Left hindlimb (tissue), 1 donor: ENCODE measurements at regions not wholly inside any gene's neighbourhood (a gene's known extent, or its start where the extent isn't known, plus 50 kb on each side); places are given as distances from the start of the nearest gene placed in this dataset.
"Not testable (repeated sequence)": the region's sequence is repeated elsewhere in the genome, so short reads cannot be mapped to it uniquely, and the experiment has no call there.

Experiments
- DNase-seq: peaks from one replicate; pipeline ENCODE4 v3.0.0-alpha.2; 2018

DNA sequence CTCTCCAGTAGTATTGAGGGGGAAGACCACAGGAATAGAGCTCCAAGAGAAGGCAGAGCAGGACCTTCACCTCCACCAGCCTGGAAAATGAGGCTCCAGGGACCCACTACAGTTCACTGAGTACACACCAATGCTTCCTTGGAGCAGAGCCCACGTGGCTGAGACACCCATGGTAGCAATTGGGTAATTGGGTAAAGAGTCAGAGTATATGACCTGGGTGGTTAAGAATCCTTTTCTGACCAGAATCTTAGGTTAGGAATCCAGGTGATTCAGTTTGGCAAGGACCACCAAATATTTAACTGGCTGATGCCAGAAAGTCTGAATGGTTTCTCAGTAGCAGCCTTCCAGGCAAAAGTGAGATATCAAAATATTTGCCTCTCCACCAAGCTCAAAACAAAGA, 107.7 kb downstream of the MDH1 start:
- no peak for DNase-seq

DNA sequence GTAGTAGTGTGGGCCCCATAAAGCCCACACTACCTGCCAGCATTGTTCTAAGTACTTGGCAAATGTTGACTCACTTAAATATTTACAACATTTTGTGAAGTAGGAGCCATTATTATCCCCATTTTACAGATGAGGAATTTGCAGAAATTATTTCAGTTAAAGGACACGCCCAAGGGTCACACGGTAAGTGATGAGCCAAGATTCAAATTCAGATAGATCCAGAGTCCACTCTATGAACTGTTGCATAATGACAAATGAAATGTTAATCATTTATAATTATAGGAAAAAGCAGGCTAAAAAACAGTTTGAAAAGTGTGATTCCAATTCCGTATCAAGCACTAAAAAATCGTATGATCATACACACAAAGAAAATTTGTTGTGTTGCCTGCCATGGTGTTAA, 108.4 kb downstream of the MDH1 start:
- no peak for DNase-seq

DNA sequence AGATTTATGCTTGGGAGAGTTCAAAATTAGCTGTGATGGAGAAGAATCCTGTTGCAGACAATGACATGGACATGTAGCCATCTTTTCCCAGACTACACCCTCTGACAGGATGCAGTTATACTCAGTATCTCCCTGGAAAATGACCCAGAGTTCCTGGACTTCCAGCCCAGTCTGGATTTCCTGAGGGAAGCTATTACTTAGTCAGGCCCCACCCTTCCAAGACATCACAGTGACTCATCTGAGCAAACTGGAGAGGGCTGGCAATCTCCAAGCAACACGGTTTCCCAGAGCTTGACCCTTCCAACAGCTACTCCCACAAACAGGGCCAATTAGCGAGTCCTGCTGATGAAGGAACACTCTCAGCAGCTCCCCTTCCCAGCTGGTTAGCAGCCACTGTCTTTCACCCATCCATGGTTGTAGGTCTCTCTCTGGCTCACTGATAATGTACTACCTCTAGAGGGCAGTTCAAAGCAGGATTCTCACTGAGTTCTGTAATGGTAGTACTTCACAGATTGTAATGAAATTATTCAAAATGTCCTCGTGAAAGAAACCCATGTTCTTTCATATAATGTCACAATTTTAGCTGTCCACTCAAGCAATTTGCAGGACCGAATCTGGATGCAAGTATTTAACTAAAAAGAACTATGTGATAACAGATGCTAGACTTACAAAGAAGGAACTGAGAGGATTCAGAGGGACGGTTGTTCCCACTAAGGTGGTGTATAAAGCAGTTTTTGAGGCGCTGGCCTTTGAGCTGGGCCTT, 110.2 kb downstream of the MDH1 start:
- DNase-seq = peak; percentile 62

DNA sequence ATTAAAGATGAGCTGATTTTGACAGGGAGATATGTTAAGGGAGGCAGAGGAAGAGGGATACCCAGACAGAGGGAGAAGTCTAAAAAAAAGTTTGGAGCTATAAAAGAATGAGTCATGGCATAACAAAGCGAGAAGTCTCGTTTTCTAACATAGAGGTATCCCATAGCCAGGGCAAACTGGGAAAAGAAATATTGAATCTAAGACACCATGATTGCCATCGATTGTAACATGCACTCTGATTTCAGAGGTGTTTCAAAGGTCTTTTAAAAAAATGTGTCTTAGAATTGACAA, 110.7 kb downstream of the MDH1 start:
- DNase-seq = no peak

DNA sequence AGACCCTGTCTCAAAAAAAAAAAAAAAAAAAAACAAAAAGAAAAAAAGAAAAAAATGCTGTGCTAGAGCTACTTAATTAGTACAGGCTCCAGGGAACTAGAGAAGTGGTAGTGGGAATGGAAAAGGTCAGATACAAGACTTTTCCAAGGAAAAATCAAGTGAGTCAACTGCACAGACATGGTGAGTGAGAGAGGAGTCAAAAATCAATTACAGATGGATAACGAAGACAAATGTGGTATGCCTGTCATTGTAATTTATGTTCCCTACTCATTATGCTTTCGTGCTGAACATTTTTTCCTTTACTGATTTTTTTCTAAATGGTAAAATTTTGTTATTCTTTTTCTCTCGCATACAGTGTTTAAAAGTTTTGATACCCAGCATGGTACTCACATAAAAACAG, 111.5 kb downstream of the MDH1 start:
- DNase-seq = no peak

DNA sequence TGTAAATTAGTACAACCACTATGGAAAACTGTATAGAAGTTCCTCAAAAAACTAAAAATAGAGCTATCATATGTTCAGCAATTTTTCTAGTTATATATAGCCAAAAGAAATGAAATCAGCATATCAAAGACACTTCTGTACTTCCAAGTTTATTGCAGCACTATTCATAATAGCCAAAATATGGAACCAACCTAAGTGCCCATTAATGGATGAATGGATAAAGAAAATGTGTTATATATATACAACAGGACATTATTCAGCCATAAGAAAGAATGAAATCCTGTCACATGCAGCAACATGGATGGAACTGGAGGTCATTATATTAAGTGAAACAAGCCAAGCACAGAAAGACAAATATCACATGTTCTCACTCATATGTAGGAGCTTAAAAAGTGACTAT, 112.6 kb downstream of the MDH1 start:
- DNase-seq = no peak

DNA sequence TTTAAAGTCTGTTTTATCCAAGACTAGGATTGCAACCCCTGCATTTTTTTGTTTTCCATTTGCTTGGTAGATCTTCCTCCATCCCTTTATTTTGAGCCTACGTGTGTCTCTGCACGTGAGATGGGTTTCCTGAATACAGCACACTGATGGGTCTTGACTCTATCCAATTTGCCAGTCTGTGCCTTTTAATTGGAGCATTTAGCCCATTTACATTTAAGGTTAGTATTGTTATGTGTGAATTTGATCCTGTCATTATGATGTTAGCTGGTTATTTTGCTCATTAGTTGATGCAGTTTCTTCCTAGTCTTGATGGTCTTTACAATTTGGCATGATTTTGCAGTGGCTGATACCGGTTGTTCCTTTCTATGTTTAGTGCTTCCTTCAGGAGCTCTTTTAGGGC, 117.3 kb downstream of the MDH1 start:
- DNase-seq = not testable (repeated sequence)

DNA sequence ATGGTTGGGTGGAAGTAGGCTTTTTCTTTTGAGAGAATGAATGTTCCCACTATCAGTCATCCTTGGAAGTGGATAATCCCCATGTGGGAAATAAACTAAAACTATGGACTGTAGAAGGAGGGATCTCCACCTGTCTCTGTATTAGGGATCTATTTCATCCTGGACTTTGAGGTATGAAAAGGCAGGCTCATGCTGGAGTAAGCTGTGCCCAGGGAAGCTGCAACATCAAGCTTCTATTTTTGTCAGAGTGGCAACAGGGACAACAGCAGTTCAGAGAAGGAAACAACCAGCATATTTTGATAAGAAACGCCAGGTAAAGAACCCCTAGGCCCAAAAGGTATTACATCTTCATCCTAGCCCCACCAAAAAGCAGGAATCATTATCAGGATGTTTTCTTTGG, 122.0 kb downstream of the MDH1 start:
- no peak for DNase-seq

DNA sequence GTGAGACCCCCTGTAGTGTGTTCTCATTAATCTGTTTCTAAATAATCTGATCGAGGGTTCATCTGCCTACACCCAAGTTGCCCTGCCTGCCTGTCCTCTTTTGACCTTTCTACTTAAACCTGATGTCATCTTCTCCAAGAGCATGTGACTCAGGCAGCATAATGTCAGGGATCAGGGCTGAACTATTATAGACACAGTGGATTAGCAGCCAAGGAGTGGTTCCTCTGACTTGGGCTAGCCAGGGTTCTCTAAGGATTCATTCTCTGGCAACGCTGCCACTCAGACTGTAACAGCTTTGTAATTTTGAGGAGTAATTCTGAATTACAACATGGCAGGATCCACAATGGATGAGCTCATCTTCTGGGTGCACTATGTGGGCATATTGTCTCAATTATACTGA, 124.0 kb downstream of the MDH1 start:
- no peak for DNase-seq

DNA sequence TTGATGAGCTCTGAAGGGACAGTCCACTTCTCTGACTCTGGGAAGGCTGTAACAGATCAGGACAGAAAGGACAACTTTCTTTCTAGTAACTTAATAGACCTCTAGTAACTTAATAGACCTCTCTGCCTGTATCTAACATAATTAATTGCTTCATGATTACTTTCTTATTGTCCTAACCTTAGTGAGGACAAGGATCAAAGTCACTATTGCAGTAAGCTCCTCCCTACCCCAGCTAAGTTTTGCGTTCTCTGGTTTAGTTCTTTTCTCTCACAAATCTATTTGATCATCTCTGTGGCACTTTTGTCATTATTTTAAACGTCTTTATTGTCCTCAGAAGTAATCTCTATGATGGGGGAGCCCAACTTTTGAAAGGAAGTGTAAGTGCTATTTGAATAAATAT, 125.5 kb upstream of the UGP2 start:
- DNase-seq = no peak

DNA sequence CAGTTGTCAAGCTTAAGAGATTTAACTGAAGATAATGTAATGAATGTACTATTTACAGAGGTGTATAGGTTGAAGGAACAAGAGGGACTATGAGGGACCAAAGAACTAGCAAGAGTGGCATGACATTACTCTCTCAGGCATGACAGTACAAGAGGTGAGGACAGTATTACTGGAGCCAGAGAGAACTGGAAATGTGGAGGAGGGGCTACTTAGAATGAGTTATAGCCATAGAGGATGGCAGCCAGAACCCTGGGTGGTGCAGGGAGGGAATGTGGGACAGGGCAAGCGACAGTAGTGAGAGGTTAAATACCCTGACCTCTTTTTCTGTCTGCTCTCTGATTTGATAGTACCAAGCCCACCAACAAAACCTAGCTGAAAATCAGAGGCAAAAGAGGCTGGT, 122.6 kb upstream of the UGP2 start:
- no peak for DNase-seq

DNA sequence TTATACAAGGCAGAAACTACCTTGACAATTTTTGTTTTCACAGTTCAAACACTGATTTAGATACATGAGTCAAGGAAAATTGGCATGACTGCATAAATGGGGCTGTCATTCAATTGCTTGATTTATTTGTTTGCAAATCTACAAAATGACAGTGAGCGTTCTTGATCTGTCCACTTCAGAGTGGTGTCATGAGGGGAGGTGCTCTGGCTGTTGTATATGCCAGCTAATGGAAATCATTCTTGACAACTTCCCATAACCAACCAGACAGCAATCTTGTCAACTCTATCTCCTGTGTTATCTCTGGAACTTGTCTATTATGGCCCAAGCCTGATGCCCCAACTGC, 120.6 kb upstream of the UGP2 start:
- no peak for DNase-seq

DNA sequence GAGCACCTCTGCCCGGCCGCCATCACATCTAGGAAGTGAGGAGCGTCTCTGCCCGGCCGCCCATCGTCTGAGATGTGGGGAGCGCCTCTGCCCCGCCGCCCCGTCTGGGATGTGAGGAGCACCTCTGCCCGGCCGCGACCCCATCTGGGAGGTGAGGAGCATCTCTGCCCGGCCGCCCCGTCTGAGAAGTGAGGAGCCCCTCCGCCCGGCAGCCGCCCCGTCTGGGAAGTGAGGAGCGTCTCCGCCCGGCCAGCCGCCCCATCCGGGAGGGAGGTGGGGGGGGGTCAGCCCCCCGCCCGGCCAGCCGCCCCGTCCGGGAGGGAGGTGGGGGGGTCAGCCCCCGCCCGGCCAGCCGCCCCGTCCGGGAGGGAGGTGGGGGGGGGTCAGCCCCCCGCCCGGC, 119.4 kb upstream of the UGP2 start:
- not testable (repeated sequence) for DNase-seq

DNA sequence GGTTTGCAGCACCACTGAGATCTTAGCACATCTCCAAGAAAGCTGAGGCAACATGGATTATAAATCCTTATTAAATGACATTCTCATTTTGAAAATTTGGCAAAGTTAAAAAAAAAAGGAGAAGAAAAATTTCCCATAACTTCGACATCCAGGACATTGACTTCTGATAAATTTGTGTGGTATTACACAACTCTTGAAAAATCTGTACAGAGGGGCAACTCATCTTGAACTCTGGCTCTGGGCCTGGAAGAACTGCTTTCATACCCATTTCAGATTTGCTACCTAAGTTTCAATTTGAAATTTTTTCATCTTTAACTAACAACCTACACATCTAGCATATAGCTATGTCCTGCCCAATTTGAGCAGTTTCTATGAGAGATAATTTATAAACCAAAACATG, 118.0 kb upstream of the UGP2 start:
- DNase-seq = no peak

DNA sequence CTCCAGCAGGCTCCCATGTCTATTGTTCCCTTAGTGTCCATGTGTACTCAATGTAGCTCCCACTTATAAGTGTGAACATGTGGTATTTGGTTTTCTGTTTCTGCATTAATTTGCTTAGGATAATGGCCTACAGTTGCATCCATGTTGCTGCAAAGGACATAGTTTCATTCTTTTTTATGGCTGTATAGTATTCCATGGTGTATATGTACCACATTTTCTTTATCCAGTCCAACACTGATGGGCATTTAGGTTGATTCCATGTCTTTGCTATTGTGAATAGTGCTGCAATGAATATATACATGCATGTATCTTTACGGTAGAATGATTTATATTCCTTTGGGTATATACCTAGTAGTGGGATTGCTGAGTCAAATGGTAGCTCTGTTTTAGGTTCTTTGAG, 116.5 kb upstream of the UGP2 start:
- not testable (repeated sequence) for DNase-seq

DNA sequence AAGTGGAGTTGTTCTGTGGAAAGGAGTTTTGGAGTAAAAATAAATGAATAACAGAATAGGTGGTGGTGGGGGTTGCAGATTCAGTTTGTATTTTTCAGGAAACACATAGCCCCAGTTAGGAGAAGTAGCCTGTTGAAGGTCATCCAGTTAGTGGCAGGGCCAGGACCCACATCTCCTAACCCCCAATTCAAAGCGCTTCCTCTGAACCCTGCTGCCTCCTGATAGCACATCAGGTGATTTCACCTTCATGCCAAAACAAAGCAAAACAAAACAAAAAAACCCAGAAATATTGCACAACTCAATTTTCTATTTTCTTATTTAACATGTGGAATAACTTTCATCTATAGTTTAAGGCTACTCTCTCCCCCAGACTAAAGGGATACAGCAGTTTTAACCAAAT, 112.3 kb upstream of the UGP2 start:
- DNase-seq = no peak

DNA sequence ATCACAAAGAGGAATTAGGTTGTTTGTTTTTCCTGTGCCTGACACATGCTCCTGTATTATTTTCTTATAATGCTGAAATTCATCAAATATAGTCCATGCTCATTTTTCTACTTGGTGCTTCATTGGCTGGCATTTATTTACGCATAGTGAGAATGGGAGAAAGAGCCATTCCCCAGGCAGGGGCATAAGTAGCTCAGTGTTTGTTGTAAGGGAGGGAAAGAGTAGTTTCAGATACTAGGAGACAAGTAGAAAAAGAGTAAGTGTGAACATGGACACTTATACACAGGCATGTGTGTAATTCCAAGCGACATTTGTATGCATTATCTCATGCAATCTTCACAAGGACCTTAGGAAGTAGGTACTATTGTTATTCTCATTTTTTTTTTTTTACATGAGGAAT, 111.9 kb upstream of the UGP2 start:
- no peak for DNase-seq

DNA sequence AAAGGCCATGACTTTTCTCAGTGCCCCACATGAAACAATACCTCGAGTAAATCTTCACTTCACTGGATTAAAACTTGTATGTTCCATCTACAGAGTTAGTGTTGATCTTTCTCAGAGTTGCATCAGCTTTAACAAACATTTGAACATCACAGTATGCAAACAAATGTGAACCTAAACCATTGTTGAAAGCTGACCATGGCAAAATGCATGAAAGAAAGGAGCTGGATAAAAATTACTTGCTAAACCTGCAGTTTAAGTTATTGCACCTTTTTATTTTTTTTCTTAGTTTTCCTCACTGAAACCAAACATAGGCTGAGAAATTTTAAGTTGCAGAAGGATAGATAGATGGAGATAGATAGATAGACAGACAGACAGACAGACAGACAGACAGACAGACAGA, 107.2 kb upstream of the UGP2 start:
- no peak for DNase-seq

DNA sequence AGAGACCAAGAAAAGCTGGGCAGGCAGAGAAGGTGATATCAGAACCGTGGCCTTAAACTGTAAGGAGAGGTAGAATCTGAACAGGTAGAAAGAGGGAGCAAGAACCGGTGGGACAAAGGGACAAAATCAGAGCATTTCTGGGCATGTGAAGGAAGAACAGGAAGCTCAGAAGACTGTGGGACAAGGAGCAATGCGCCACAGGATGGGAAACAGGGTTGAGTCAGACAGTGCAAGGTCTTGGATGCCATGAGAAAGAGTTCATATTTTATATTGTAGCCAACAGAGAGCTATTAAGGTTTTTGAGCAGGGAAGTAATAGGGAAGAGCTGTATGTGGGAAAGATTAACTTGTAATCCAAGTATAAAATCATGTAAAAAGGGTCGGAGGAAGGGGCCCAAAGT, 106.4 kb upstream of the UGP2 start:
- DNase-seq = no peak

DNA sequence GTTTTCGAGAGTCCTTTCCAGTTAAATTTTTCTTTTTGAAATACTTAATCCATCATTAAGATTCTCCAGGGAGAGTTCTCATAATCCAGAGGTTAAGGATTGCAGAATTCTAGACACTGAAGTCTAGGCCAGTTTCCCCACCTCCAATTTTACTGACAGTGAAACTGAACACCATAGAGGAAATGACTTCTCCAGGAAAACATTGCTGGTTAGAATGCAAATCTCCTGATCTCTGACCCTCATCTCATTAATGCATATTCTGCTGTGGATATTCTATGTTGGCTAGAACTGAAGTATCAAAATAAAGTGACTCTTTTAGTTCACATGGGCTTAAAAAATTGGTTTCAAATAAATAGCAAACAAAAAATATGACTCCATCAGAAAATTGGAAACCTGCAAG, 105.8 kb upstream of the UGP2 start:
- no peak for DNase-seq

DNA sequence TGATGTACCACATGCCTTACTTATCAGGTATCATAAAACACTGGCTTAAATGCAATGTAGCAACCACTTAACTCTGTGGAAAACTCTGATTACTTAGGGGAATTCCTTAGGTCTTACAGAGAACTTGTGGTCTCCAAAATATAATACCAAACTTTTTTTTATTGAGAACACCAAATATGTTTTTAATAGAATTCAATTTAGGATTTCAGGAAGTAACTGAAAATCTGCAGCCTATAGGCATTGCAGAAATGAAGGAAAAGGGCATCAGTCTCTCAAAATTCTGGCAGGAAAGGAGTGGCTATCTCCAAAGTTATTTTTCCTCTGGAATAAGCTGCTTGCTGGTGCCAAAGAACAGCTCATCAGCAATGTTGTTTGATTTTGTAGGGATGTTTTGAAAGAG, 105.3 kb upstream of the UGP2 start:
- no peak for DNase-seq

DNA sequence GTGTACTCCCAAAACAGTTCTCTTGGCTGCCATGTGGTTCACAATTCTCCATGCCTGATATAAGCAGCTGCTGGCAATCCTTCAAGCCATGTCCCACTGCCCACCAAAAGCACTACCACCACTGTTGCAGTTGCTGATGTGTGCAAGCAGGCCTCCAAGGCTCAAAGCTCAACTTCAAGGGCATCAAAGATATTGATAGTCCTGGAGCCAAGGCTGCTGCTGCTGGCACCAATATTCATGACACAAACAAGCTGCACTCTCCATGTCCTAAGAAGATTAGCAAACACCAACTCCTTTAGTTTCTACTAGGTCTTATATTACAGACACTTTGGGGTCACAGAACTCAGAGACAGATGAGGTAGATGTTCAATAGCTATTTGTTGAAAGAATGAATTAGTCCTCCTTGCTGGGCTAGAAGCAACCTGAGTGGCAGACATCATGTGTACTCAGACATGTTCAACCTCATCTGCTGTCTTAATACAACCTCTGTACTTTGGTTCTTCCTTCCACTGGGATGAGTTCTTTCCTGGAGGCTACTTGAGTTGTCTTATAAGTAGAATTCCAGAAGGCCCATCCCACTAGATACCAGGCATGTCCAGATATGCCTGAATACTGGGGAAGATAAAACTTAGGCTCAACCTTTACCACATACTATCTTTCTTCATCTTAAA, 104.5 kb upstream of the UGP2 start:
- no peak for DNase-seq

DNA sequence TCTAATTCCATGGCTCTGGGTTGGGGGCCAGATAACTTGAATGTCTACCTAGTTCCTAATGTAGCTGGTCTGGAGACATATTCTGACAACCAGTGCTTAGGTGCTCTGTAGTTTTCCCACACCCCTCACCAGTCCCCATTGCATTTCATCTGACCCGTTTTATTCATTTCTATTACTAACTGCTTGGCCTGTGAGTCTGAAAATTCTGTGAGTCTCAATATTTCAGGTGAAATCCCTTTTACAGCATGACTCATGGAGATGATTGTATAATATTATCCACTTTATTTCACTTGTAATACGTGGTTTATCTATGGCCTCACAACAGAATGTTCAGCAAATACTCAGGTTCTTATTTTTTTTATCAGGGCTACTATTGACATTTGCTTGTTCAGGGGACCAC, 103.7 kb upstream of the UGP2 start:
- no peak for DNase-seq

DNA sequence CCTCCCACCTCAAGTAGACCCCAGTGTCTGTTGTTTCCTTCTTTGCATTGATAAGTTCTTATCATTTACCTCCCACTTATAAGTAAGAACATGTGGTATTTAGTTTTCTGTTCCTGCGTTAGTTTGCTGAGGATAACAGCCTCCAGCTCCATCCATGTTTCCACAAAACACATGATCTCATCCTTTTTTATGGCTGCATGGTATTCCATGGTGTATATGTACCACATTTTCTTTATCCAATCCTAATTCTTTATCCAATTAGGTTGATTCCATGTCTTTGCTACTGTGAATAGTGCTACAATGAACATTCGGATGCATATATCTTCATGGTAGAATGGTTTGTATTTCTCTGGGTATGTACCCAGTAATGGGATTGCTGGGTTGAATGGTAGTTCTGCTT, 102.5 kb upstream of the UGP2 start:
- DNase-seq = not testable (repeated sequence)

DNA sequence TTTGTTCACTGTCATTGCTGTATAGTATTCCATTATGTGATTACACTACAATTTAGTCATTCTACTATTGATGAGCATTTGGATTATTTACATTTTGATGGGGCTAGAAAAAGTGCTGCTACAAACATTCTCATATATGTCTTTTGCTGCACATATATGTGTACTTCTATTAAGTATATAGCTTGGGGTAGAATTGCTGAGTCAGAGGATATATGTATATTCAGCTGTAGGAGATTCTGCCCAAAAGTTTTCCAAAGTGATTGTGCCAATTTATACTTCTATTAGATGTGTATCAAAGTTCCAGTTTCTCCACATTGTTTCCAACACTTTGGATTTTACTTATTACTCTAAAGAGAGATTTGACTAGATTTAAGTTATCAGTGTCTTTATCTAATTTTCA, 101.7 kb upstream of the UGP2 start:
- DNase-seq = no peak
